Heart left ventricle (tissue), 13 donors: ENCODE measurements at regions not wholly inside any gene's neighbourhood (a gene's known extent, or its start where the extent isn't known, plus 50 kb on each side); places are given as distances from the start of the nearest gene placed in this dataset.

Experiments used
- POLR2A ChIP-seq, 2 donors: fragments of 450-650 bp; IDR thresholded peaks; one replicate each; pipeline ENCODE4 v1.6.1; 2017; ENCODE audit warnings: antibody characterized with exemption in 2 of 2, mild to moderate bottlenecking in 2 of 2, moderate library complexity in 2 of 2
- TF ChIP-seq, protein P1 (sequence below), 12 donors: fragments of 200-600 bp; sonication (generic) in 4 of 12; IDR thresholded peaks; one replicate each; pipeline versions ENCODE4 v1.5.0 to v1.8.0; 2018 to 2022; ENCODE audit warnings: antibody characterized with exemption in 12 of 12, mild to moderate bottlenecking in 5 of 12
- donor health status: ischemic (EF 13 %, LVEDD 7.1; RV severe dilation, severe dysfunction).
- donor health status: DM: no; HTN: yes; CAD: no.
- donor health status: DM: no; HTN: no; CAD: no.
- donor health status: ischemic (EF 25% LVEDD 6.9; RV normal size, moderate dysfunction).
- donor health status: ischemic (EF 25% LVEDD 5.7; RV mildly dilated, moderate dysfunction).
- donor health status: ischemic (EF 35%, LVEDD 5.7; RV mildly dilated, moderate dysfunction).
- donor health status: nonischemic (EF 11% LVEDD 7.7; RV severe dilation, severe dysfunction).
- donor health status: DM: yes; HTN: yes; CAD: no.
- donor health status: PGD.
- donor health status: ischemic (EF 29% LVEDD 5.4; RV normal size, mild dysfunction).
- donor health status: nonischemic (EF 23%, LVEDD 6.1; RV moderate dilation, normal function).

DNA sequence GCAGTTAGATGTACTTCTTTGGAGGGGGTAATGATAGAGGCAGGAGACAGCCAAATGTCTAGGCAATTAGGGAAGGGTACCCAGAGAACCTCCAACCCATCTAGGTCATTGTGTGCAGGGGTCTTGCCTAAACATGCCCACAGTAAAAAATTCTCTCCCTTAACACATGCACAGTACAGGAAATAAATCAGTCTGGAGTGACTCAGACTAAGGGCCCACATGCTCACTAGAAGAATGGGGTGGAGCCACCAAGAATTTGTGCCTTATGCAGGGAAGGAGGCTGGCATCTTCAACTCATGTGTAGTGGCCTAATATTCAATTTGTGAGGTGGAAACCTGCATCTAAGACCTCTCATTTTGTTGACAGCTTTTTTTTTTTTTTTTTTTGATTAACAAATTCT, 945.3 kb upstream of the GRIA3 start:
- TF ChIP-seq, protein P1, sequence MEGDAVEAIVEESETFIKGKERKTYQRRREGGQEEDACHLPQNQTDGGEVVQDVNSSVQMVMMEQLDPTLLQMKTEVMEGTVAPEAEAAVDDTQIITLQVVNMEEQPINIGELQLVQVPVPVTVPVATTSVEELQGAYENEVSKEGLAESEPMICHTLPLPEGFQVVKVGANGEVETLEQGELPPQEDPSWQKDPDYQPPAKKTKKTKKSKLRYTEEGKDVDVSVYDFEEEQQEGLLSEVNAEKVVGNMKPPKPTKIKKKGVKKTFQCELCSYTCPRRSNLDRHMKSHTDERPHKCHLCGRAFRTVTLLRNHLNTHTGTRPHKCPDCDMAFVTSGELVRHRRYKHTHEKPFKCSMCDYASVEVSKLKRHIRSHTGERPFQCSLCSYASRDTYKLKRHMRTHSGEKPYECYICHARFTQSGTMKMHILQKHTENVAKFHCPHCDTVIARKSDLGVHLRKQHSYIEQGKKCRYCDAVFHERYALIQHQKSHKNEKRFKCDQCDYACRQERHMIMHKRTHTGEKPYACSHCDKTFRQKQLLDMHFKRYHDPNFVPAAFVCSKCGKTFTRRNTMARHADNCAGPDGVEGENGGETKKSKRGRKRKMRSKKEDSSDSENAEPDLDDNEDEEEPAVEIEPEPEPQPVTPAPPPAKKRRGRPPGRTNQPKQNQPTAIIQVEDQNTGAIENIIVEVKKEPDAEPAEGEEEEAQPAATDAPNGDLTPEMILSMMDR (IDR thresholded peaks at IDR 0.05), result no peak
- no peak for TF ChIP-seq POLR2A (IDR thresholded peaks at IDR 0.05)
